CD4-positive, alpha-beta memory T cell (primary cell): ENCODE measurements at regions not wholly inside any gene's neighbourhood (a gene's known extent, or its start where the extent isn't known, plus 50 kb on each side); places are given as distances from the start of the nearest gene placed in this dataset.

Experiments
- CTCF ChIA-PET: fragments of 350-600 bp; sonication (Branson Sonifier 250); formaldehyde crosslinking; loops from one replicate; lab custom pipeline; 2021; ENCODE audit warnings: inconsistent platforms; ENCODE audit not compliant: partially characterized antibody; lab: Charles Lee
- POLR2A ChIA-PET: fragments of 350-600 bp; sonication (Branson Sonifier 250); formaldehyde crosslinking; loops from one replicate; lab custom pipeline; 2021; ENCODE audit not compliant: partially characterized antibody; lab: Charles Lee
- DNase-seq, 5 donors: peaks; one replicate each; pipeline versions ENCODE4 v3.0.0 to v3.0.0-alpha.2; 2020 to 2022; ENCODE audit warnings: mixed read lengths in 1 of 5
- H3K27ac ChIP-seq: one replicate; pipeline ENCODE4 v1.7.0; 2013; ENCODE audit warnings: low read depth, low read length
- H3K27me3 ChIP-seq: 2 replicates; pipeline ENCODE4 v1.7.0; 2013; ENCODE audit warnings: mild to moderate bottlenecking, low read length, moderate library complexity; ENCODE audit not compliant: insufficient read depth
- H3K36me3 ChIP-seq: 2 replicates; pipeline ENCODE4 v1.7.0; 2013; ENCODE audit warnings: mild to moderate bottlenecking, low read length, moderate library complexity; ENCODE audit not compliant: insufficient read depth
- H3K4me1 ChIP-seq: 2 replicates; pipeline ENCODE4 v1.7.0; 2013; ENCODE audit warnings: mild to moderate bottlenecking, low read length, moderate library complexity; ENCODE audit not compliant: insufficient read depth
- H3K4me3 ChIP-seq, 2 donors: one replicate each; pipeline ENCODE4 v1.7.0; 2013; ENCODE audit warnings: low read length in 2 of 2, mild to moderate bottlenecking in 1 of 2
- H3K9me3 ChIP-seq, 2 donors: one replicate each; pipeline ENCODE4 v1.7.0; 2013; ENCODE audit warnings: low read length in 2 of 2, control low read depth in 1 of 2; ENCODE audit not compliant: control insufficient read depth in 1 of 2
- H3K27ac Mint-ChIP-seq, 7 donors: one replicate each; pipeline ENCODE4 v1.8.0; 2020 to 2021; ENCODE audit warnings: mixed read lengths in 7 of 7, mild to moderate bottlenecking in 6 of 7, inconsistent platforms in 3 of 7, moderate library complexity in 3 of 7
- H3K27me3 Mint-ChIP-seq, 2 donors: one replicate each; pipeline ENCODE4 v1.8.0; 2020 to 2021; ENCODE audit warnings: mixed read lengths in 2 of 2
- H3K36me3 Mint-ChIP-seq, 2 donors: one replicate each; pipeline ENCODE4 v1.8.0; 2020 to 2021; ENCODE audit warnings: mixed read lengths in 2 of 2, inconsistent platforms in 1 of 2, mild to moderate bottlenecking in 1 of 2
- H3K4me1 Mint-ChIP-seq, 4 donors: one replicate each; pipeline ENCODE4 v1.8.0; 2020 to 2021; ENCODE audit warnings: mixed read lengths in 4 of 4, mild to moderate bottlenecking in 1 of 4
- H3K4me3 Mint-ChIP-seq, 8 donors: one replicate each; pipeline ENCODE4 v1.8.0; 2020 to 2021; ENCODE audit warnings: mixed read lengths in 8 of 8, mild to moderate bottlenecking in 7 of 8, moderate library complexity in 6 of 8, inconsistent platforms in 3 of 8
- H3K9me3 Mint-ChIP-seq, 8 donors: one replicate each; pipeline ENCODE4 v1.8.0; 2020 to 2021; ENCODE audit warnings: mixed read lengths in 8 of 8, mild to moderate bottlenecking in 5 of 8, inconsistent platforms in 3 of 8, moderate library complexity in 1 of 8
- intact Hi-C: fragments of 100-400 bp; cut with micrococcal nuclease; formaldehyde crosslinking; loops from one replicate; pipeline ENCODE4 v1.15.1; 2023

DNA sequence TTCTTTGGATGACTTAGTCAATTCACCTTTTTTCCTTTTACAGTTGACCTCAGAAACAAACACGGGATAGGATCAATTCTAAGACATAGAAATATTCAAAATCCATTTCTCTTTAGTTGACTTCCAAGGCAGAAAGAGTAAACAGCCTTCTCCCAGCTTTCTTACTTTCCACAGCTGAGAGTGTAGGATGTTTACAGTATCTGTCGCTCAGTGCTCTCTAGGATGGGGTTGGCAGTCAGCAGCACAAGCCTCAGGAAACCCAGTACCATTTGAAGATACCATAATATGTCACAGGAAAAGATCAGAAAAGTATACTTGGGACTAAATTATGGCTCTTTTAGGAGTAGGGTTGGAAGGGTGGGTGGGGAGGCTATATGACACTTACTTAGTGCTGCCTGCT, 88.2 kb downstream of the OGFRL1 start:
- no peaks in the 10 kb centered on the region for H3K4me1 ChIP-seq
- H3K4me3 ChIP-seq = no peak overlapping the region
- intact Hi-C loops = no loop called here
- POLR2A ChIA-PET = no interaction called here
- no peaks in the 10 kb centered on the region for H3K36me3 ChIP-seq
- Mint-ChIP-seq H3K27ac (no peak overlapping the region), H3K36me3 (no peaks in the 10 kb centered on the region), H3K9me3 (peaks cover 0 to 7% (median 3%) of the 10 kb centered on the region in 8 donors), H3K4me3 (no peak overlapping the region), H3K4me1 (no peaks in the 10 kb centered on the region), H3K27me3 (peaks cover 2 to 5% of the 10 kb centered on the region in 2 donors)
- no peak for DNase-seq
- no peaks in the 10 kb centered on the region for H3K27me3 ChIP-seq
- no peak overlapping the region for H3K27ac ChIP-seq
- no peaks in the 10 kb centered on the region for H3K9me3 ChIP-seq
- CTCF ChIA-PET = no interaction called here

DNA sequence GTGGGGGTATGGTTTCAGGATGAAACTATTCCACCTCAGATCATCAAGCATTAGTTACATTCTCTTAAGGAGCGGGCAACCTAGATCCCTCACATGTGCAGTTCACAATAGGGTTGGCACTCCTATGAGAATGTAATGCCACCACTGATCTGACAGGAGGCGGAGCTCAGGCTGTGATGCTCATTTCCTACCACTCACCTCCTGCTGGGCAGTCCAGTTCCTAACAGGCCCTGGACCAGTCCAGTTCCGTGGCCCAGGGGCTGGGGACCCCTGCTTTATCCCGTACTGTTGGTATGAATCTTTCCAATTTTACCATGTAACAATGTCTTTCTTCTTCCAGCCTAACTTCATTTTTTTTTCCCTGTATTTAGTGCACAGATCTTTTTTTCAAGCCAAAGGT, 94.9 kb downstream of the OGFRL1 start:
- Mint-ChIP-seq H3K4me3 (no peak overlapping the region), H3K4me1 (no peaks in the 10 kb centered on the region), H3K27ac (no peak overlapping the region), H3K36me3 (no peaks in the 10 kb centered on the region), H3K27me3 (peaks cover 2 to 3% of the 10 kb centered on the region in 2 donors), H3K9me3 (no peaks in the 10 kb centered on the region)
- Histone ChIP-seq H3K4me1 (no peaks in the 10 kb centered on the region), H3K27ac (no peak overlapping the region), H3K4me3 (no peak overlapping the region), H3K27me3 (no peaks in the 10 kb centered on the region), H3K9me3 (no peaks in the 10 kb centered on the region), H3K36me3 (no peaks in the 10 kb centered on the region)
- ChIA-PET CTCF (no interaction called here), POLR2A (no interaction called here)
- DNase-seq = no peak
- intact Hi-C loops = no loop called here

GRCh38 chr6:71383901-71384489, 95.4 kb downstream of the OGFRL1 start:
- DNase-seq = no peak
- H3K9me3 Mint-ChIP-seq = no peaks in the 10 kb centered on the region
- no peaks in the 10 kb centered on the region for H3K4me1 Mint-ChIP-seq
- ChIA-PET POLR2A (no interaction called here), CTCF (interaction anchor here (1.6 kb wide), 1 partner anchor 12 kb away, joined by 5 read pairs; no protein-coding TSS in a partner anchor)
- no peaks in the 10 kb centered on the region for H3K36me3 Mint-ChIP-seq
- no peak overlapping the region for H3K4me3 ChIP-seq
- H3K27ac ChIP-seq = no peak overlapping the region
- H3K9me3 ChIP-seq = no peaks in the 10 kb centered on the region
- H3K27ac Mint-ChIP-seq = no peak overlapping the region
- H3K4me3 Mint-ChIP-seq = no peak overlapping the region
- H3K27me3 Mint-ChIP-seq = peaks cover 2 to 3% of the 10 kb centered on the region in 2 donors
- no peaks in the 10 kb centered on the region for H3K4me1 ChIP-seq
- no peaks in the 10 kb centered on the region for H3K36me3 ChIP-seq
- intact Hi-C loops = no loop called here
- H3K27me3 ChIP-seq = no peaks in the 10 kb centered on the region

DNA sequence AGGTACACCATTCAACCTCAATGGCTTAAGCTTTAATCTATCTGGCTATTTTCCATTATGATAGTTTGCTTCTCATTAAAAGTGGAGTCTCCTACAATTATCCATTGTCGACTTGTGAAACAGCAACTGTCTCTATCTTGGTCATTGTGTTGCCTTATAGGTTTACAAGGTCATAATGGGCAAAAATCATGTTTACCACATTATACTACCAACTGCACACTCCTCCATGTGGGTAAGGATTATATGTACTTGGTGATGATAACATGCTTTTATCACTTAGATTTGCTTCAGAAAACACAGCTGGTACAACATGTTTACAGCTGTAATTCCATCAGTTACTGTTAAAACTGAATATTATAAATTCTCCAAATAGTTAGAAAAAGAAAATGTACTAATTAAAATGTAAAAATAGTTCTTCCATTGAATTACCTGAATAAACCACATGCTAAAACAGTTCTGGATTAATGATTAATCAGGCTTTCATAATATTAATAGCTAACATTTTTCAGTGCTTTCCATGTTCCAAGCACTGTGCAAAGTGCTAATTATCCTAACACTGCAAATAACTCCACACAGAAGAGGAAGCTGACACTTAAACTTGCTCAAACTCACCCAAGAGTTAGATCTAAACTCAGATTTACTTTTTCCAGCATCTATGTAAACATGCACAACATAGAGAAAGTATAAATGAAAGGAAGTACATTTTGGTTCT, 96.7 kb downstream of the OGFRL1 start:
- H3K36me3 Mint-ChIP-seq = no peaks in the 10 kb centered on the region
- POLR2A ChIA-PET = no interaction called here
- H3K27me3 Mint-ChIP-seq = peaks cover 2 to 3% of the 10 kb centered on the region in 2 donors
- Histone ChIP-seq H3K4me1 (no peaks in the 10 kb centered on the region), H3K4me3 (no peak overlapping the region), H3K9me3 (no peaks in the 10 kb centered on the region), H3K27ac (no peak overlapping the region), H3K27me3 (no peaks in the 10 kb centered on the region), H3K36me3 (no peaks in the 10 kb centered on the region)
- intact Hi-C loops = no loop called here
- no peak for DNase-seq
- CTCF ChIA-PET = interaction anchor here (1.4 to 1.6 kb wide), 2 partner anchors 11 to 34 kb away, joined by 5 to 6 read pairs; no protein-coding TSS in a partner anchor
- H3K4me3 Mint-ChIP-seq = no peak overlapping the region
- no peak overlapping the region for H3K27ac Mint-ChIP-seq
- no peaks in the 10 kb centered on the region for H3K4me1 Mint-ChIP-seq
- no peaks in the 10 kb centered on the region for H3K9me3 Mint-ChIP-seq

DNA sequence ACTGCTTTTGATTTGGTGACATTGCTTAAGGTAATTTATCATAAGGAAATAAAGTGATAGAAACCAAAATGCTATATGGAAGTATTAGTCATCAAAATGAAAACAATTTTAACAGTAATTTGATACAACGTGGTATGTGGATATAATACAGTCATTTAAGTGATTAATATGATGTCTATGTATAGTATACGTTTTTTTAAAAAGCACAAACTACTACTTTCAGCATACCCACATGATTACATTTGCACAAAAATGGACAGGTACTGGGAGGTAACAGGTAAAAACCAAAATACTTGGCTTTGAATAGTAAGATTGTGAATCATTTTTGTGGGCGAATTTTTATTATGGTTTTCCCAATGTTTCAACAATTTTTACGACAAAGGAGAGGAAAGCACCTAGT, 97.6 kb downstream of the OGFRL1 start:
- DNase-seq = no peak
- Mint-ChIP-seq H3K4me1 (no peaks in the 10 kb centered on the region), H3K27me3 (peaks cover 0 to 4% of the 10 kb centered on the region in 2 donors), H3K36me3 (no peaks in the 10 kb centered on the region), H3K9me3 (no peaks in the 10 kb centered on the region), H3K27ac (no peak overlapping the region), H3K4me3 (no peak overlapping the region)
- intact Hi-C loops = no loop called here
- Histone ChIP-seq H3K36me3 (no peaks in the 10 kb centered on the region), H3K27ac (no peak overlapping the region), H3K4me3 (no peak overlapping the region), H3K4me1 (no peaks in the 10 kb centered on the region), H3K27me3 (no peaks in the 10 kb centered on the region), H3K9me3 (no peaks in the 10 kb centered on the region)
- POLR2A ChIA-PET = no interaction called here
- CTCF ChIA-PET = interaction anchor here (1.4 kb wide), 1 partner anchor 35 kb away, joined by 6 read pairs; no protein-coding TSS in a partner anchor

DNA sequence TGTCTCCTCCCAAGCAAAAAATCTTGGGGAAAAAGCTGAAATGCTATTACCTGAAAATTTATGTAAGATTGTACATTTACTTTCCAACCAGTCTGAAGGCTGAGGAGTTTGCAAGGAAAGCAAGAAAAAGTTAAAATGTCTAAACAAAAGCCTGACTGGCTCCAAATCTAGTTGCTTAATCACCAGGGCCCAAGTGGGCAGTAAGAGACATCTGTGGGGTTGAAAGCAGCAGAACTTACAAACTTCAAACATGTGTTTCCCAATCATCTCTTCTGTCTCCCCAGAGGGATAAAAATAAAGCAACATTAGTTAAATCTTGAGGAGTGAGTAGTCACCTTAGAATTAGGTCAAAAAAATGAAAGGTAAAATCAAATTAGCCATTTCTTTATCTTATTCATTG, 98.6 kb downstream of the OGFRL1 start:
- Histone ChIP-seq H3K4me1 (no peaks in the 10 kb centered on the region), H3K27ac (no peak overlapping the region), H3K36me3 (no peaks in the 10 kb centered on the region), H3K9me3 (no peaks in the 10 kb centered on the region), H3K27me3 (no peaks in the 10 kb centered on the region), H3K4me3 (no peak overlapping the region)
- peaks cover 2 to 10% of the 10 kb centered on the region in 2 donors for H3K27me3 Mint-ChIP-seq
- no peaks in the 10 kb centered on the region for H3K36me3 Mint-ChIP-seq
- no peaks in the 10 kb centered on the region for H3K9me3 Mint-ChIP-seq
- intact Hi-C loops = no loop called here
- no peak for DNase-seq
- CTCF ChIA-PET = no interaction called here
- POLR2A ChIA-PET = no interaction called here
- H3K4me3 Mint-ChIP-seq = no peak overlapping the region
- H3K27ac Mint-ChIP-seq = no peak overlapping the region
- H3K4me1 Mint-ChIP-seq = no peaks in the 10 kb centered on the region

- H3K4me1 Mint-ChIP-seq = no peaks in the 10 kb centered on the region
- H3K27me3 ChIP-seq = no peaks in the 10 kb centered on the region
- CTCF ChIA-PET = interaction anchor here (1.7 kb wide), 1 partner anchor 11 kb away, joined by 4 read pairs; no protein-coding TSS in a partner anchor
- no peaks in the 10 kb centered on the region for H3K36me3 ChIP-seq
- H3K36me3 Mint-ChIP-seq = no peaks in the 10 kb centered on the region
- no peaks in the 10 kb centered on the region for H3K9me3 ChIP-seq
- H3K4me3 ChIP-seq = no peak overlapping the region
- no peak for DNase-seq
- no peaks in the 10 kb centered on the region for H3K4me1 ChIP-seq
- intact Hi-C loops = no loop called here
- H3K9me3 Mint-ChIP-seq = no peaks in the 10 kb centered on the region
- no peak overlapping the region for H3K4me3 Mint-ChIP-seq
- H3K27me3 Mint-ChIP-seq = peaks cover 2 to 10% of the 10 kb centered on the region in 2 donors
- H3K27ac ChIP-seq = no peak overlapping the region
- no peak overlapping the region for H3K27ac Mint-ChIP-seq
- POLR2A ChIA-PET = no interaction called here
Measured at GRCh38 chr6:71388068-71388744, 99.6 kb downstream of the OGFRL1 start.
